ENCODE measurements at regions not wholly inside any gene's neighbourhood (a gene's known extent, or its start where the extent isn't known, plus 50 kb on each side); places are given as distances from the start of the nearest gene placed in this dataset.

GRCh38 chr5:117249086-117249815 is 674.6 kb upstream of the SEMA6A start:
- no peak for DNase-seq (ENCODE audit: low spot score)

- DNase-seq (ENCODE audit: low spot score) = no peak
Observed at GRCh38 chr5:117246424-117246823, 671.8 kb upstream of the SEMA6A start.

GRCh38 chr5:117245130-117245529 is 670.5 kb upstream of the SEMA6A start:
- DNase-seq (ENCODE audit: low spot score) = no peak

- no peak for DNase-seq (ENCODE audit: low spot score)
Observed at GRCh38 chr5:117242028-117242427, 667.4 kb upstream of the SEMA6A start.

- peak; percentile 12 for DNase-seq (ENCODE audit: low spot score)
Observed at GRCh38 chr5:117236941-117237340, 662.3 kb upstream of the SEMA6A start.

- peak; percentile 11 for DNase-seq (ENCODE audit: low spot score)
Observed at GRCh38 chr5:117235786-117236185, 661.2 kb upstream of the SEMA6A start.

- DNase-seq (ENCODE audit: low spot score) = no peak
Observed at GRCh38 chr5:117230375-117230774, 655.8 kb upstream of the SEMA6A start.

GRCh38 chr5:117220730-117221129 is 646.1 kb upstream of the SEMA6A start:
- DNase-seq (ENCODE audit: low spot score) = no peak

- DNase-seq (ENCODE audit: low spot score) = no peak
Observed at GRCh38 chr5:117218789-117219188, 644.2 kb upstream of the SEMA6A start.

GRCh38 chr5:117212866-117213265 is 638.2 kb upstream of the SEMA6A start:
- no peak for DNase-seq (ENCODE audit: low spot score)

GRCh38 chr5:117210796-117211195 is 636.2 kb upstream of the SEMA6A start:
- DNase-seq (ENCODE audit: low spot score) = no peak

GRCh38 chr5:117209479-117209878 is 634.9 kb upstream of the SEMA6A start:
- DNase-seq (ENCODE audit: low spot score) = no peak

- DNase-seq (ENCODE audit: low spot score) = no peak
Observed at GRCh38 chr5:117207088-117207668, 632.6 kb upstream of the SEMA6A start.

GRCh38 chr5:117205894-117206293 is 631.3 kb upstream of the SEMA6A start:
- DNase-seq (ENCODE audit: low spot score) = no peak

GRCh38 chr5:117204926-117205869 is 630.6 kb upstream of the SEMA6A start:
- DNase-seq (ENCODE audit: low spot score) = no peak

- no peak for DNase-seq (ENCODE audit: low spot score)
Observed at GRCh38 chr5:117204404-117204803, 629.8 kb upstream of the SEMA6A start.

GRCh38 chr5:117203584-117203983 is 629.0 kb upstream of the SEMA6A start:
- DNase-seq (ENCODE audit: low spot score) = no peak

GRCh38 chr5:117201001-117201400 is 626.4 kb upstream of the SEMA6A start:
- DNase-seq (ENCODE audit: low spot score) = peak; percentile 77

GRCh38 chr5:117195076-117195475 is 620.5 kb upstream of the SEMA6A start:
- no peak for DNase-seq (ENCODE audit: low spot score)

- DNase-seq (ENCODE audit: low spot score) = peak; percentile 67
Observed at GRCh38 chr5:117191251-117191650, 616.6 kb upstream of the SEMA6A start.

GRCh38 chr5:117189784-117190183 is 615.2 kb upstream of the SEMA6A start:
- DNase-seq (ENCODE audit: low spot score) = no peak

GRCh38 chr5:117188211-117188610 is 613.6 kb upstream of the SEMA6A start:
- DNase-seq (ENCODE audit: low spot score) = peak; percentile 81

Data from umbilical cord (tissue), 1 donor.